Fibroblast of skin of right quadriceps (primary cell): ENCODE measurements at regions not wholly inside any gene's neighbourhood (a gene's known extent, or its start where the extent isn't known, plus 50 kb on each side); places are given as distances from the start of the nearest gene placed in this dataset.
"Not testable (repeated sequence)": the region's sequence is repeated elsewhere in the genome, so short reads cannot be mapped to it uniquely, and the experiment has no call there.

Source experiments
- DNase-seq: peaks from one replicate; pipeline ENCODE4 v3.0.0-alpha.2; 2013

GRCh38 chr4:31415629-31416028 lies 695.5 kb downstream of the PCDH7 start:
- DNase-seq: no peak

- DNase-seq: no peak
Measured at GRCh38 chr4:31416498-31416897, 696.3 kb downstream of the PCDH7 start.

DNA sequence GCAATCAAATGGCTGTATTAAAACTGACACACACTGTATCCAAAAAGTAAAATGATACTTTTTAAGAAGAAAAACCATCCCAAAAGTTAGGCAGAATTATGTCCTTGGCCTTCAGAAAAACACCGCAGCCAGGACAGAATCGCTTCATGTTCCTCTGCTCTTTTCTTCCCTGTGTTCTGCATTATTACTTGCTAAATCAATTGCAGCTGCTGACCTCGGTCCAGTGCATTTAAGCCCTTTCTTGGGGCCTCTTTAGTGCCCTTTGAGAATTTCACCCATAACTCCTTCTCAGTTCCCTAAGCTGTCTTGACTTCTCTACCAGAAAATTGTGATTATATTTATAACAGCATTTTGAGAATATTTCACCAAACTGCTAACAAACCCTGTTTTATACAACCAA lies 696.9 kb downstream of the PCDH7 start:
- DNase-seq: no peak

DNA sequence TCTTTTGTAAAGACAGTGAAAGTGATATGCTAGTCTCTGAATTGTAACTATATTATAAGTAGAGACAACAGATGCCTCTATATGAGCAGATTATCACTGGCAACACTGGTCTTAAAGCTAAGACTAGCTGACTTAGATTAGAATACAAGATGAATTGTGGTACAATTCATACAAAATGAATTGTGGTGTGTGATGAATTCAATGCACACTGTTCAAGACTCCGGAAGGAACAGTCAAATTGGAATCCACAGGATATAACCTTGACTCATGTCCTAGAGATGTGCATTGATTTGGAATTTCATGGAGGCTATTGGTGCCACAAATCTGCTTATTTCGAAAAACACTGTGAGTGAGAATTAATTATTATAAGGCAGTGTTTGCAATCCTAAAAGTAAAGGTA lies 701.8 kb downstream of the PCDH7 start:
- DNase-seq: no peak

DNA sequence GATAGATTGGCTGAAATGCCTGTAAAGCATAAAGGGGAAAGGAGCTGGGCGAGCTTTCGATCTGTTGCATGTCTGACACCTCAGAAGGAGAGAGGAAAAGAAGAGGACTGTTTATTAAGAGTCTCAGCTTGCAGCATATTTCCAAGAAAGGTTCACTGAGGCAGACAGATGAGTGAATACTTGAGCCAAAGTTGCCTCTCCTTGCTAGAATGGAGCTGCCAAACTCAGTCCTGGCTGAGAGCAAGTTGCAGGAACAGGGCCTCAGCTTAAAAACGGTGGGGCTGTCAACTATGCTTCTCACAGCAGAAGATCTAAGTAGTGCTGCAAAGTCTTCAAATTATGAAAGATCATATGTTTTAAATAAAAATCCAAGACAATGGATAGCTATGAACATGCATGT lies 707.5 kb downstream of the PCDH7 start:
- no peak for DNase-seq

- no peak for DNase-seq
Measured at GRCh38 chr4:31442236-31442635, 722.1 kb downstream of the PCDH7 start.

DNA sequence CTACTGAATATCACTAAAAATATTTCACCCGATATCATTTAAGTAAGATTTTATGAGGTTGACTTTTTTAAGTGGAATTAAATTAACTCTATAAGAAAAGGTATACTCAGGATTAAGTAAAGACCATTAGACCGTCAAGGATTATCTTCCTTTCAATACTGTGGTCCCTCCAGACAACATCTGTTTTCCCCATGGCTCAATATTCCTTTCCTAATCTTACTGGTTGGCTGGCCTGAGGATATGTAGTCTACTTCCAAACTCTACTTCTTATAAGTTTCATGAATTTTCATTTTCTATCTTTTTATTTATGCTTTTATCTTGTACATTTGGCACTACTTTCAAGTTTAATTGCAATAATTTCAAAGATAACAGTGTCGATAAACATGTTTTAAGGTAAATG lies 725.4 kb downstream of the PCDH7 start:
- DNase-seq: no peak

DNA sequence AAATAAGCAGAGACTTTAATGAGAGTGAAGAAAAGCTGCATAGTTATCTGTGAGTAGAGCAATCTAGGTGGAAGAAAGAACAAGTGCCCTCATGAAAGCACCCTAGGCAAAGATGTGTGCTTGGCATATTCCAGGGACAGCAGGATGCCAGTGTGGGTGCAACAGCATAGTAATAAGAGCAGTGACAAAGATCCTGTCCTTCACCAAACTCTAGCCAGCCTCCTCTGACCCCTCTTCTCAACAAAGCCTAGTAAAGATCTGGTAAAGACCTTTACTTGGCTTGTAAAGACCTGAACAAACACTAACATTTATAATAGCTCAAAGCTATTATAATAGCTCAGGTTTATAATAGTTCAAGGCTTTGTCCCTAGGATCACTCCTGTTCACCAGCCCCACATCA lies 735.4 kb downstream of the PCDH7 start:
- DNase-seq: no peak

- peak; percentile 14 for DNase-seq
Measured at GRCh38 chr4:31458813-31459212, 738.6 kb downstream of the PCDH7 start.

- no peak for DNase-seq
Measured at GRCh38 chr4:31461421-31461820, 741.3 kb downstream of the PCDH7 start.

GRCh38 chr4:31467781-31468180 lies 747.6 kb downstream of the PCDH7 start:
- peak; percentile 5 for DNase-seq

DNA sequence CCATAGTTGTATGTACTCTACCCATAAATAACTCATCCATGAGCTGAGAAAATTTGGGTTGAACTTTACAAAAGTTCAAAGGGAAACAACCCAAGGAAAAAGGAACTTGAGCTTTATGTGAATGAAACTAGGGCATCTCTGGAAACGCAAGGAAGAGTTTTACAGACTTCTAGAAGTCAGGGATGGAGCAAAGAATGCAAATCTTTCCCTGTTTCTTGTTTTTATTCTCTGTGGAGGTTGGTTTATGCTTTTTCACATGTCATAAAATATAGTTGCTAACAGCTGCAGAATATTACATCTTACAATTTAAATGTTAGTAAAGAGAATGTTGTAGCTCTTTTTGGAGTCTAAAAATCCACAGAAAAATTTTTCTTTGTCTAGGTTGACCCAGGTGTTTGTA lies 754.1 kb downstream of the PCDH7 start:
- DNase-seq: no peak

DNA sequence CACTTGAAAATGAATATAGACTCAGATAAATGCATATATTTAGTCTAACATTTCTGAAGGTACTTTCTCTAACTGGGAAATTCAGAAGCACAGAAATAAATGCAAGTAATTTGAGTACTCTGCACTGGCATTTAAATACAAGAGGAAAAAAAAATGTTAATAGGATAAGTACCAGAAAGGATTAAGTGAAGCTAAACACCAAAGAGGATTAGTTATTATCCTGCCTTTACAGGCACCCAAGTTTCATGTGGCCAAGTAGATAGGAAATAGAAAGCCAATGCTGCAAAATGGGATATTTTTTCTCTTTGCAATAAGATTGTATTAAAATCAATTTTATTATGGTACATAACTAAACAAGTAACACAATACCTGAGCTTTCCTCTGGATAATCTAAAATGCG lies 762.5 kb downstream of the PCDH7 start:
- no peak for DNase-seq

DNA sequence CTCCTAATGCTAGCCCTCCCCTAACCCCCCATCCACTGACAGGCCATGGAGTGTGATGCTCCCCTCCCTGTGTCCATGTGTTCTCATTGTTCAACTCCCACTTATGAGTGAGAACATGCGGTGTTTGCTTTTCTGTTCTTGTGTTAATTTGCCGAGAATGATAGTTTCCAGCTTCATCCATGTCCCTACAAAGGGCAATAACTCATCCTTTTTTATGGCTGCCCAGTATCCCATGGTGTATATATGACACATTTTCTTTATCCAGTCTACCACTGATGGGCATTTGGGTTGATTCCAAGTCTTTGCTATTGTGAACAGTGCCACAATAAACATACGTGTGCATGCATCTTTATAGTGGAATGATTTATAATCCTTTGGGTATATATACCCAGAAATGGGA lies 779.0 kb downstream of the PCDH7 start:
- DNase-seq: not testable (repeated sequence)

DNA sequence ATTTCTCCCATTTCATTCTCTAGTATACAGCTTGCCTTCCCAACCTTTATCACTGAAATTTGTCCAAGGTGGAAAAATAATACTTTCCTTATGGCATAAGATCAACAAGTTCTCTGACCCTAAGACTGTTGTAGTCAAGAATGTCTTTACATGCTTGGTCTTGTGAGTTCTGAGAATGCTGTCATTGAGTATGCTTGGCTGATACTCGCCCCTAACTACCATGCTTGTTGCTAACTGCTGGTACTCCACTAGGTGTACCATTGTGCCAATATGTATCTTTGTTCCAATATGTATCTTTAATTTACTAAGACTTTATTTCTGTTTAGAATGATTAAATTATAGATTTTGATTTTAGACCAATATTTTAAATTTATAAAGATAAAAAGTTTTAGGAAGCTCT lies 796.4 kb downstream of the PCDH7 start:
- DNase-seq: no peak

DNA sequence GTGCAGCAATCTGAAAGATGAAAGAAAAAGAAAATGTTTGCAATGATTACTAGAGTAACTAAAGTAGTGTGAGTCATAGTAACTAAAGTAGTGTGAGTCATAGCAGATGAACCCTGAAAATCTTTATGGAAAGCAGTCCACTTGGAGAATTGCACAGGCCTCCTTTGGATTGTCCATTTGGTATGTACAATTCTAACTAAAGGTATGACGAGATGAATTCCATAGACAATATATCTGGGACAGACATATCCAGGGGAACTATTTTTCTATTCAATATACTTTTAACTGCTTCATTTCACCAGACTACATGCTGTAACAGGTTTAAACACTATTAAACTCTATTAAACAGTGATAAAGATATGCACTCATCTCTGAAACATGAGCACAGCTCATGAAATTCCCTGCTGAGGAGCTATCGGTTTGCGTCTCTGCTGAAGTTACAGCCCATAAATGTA lies 798.7 kb downstream of the PCDH7 start:
- peak; percentile 49 for DNase-seq

GRCh38 chr4:31530555-31530954 lies 810.4 kb downstream of the PCDH7 start:
- no peak for DNase-seq

GRCh38 chr4:31538877-31539276 lies 818.7 kb downstream of the PCDH7 start:
- no peak for DNase-seq

DNA sequence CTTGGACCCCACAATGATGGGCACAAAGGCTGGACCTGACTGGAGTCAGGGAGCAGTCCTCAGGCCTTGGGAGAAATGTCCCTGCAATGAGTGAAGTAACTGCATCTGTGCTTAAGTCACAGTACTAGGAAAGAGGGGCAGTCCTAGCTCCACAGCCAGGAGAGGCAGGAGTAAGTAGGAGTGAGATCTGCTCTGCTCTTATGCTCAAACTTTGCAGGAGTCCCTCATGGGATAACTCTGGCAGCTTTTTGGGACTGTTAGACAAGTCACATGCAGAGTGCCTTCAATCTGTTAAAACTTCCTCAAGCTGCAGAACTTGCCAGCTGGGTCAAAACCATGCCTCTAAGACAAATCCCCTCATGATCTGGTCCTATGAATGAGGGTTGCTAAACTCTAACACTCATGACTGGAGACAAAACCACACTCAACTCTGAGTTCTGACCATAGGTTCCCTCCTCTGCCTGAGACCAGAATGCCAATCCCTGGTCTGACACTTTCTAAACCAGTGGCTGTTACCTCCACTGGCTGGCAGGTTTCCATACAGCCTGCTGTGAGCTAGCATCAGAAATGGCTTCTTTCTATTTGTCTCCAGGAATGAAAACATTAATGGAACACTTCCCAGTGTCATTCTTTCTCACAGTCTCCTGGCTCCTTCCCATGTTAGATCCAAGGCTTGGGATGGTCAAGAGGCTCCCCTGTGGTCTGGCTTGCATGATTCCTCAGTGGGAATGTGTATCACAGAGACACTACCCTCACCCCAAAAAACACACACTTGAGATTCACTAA lies 819.3 kb downstream of the PCDH7 start:
- no peak for DNase-seq

DNA sequence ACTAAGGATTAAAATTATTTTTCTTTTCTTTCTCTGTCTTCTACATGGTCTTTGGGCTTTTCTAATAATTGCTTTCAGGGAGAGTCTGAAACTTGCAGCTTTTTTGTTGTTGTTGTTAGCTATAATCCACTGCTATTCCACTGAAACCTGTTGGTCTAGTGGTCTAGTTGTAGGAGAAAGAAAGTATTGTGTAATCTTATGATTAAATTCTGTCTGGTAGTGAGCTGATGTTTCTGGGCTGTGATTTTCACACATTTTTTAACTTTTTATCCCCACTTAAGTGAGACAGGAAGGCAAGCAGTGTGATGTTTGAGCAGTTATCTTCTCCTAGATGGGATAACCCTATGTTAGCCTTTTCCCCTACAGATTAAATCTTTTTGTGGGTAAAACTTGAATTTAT lies 825.2 kb downstream of the PCDH7 start:
- no peak for DNase-seq

DNA sequence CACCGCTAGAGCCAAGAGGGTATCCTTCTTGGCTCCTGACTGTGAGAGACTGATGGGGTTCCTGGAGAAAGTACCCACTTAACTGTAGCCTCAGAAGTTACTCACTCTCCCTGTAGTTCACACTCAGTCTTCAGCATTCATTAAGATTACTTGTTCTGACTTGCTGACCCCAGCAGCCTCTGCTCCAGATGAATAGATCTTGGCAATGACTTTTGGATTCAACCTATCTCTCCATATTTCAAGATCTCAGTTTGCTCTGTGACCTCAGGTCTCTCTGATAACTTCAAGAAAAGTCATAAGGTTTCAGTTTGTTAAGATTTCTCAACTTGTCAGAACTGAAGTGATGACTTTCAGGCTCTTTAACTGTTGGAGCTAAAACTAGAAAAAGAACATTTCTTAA lies 825.6 kb downstream of the PCDH7 start:
- no peak for DNase-seq

DNA sequence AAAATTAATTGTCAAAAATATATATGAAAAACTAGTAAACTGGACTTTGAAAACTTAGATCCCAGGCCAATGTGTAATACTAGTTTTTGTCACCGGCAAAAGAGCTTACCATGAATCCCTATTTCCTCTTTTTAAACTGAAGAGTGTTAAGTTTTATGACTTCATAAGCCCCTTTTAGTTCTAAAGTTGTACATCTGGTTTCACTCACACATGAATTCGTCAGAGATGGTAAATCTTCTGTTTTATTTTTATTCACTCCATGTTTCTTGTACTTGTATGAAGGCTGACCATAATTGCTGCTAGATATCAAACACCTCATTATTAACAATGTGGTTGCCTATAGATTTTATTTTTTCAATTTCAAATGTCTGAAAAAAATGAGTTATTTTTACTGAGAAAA lies 827.9 kb downstream of the PCDH7 start:
- DNase-seq: no peak

DNA sequence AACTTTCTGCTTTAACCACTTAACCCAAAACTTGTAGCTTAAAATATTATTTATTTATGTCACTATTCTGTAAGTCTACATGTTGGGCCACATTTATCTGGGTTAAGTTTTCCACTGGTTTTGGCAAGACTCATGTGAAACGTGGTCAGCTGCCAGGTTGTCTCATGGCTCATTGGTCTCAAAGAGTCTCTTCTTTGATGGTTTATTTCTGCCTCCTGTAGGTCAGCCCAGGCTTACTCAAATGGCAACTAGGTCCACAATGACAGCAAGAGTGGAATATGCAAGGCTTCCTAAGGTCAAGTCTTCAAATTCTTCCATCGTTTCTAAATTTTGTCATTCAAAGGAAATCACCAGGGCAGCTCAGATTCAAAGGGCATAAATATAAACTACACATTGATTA lies 828.7 kb downstream of the PCDH7 start:
- DNase-seq: no peak

DNA sequence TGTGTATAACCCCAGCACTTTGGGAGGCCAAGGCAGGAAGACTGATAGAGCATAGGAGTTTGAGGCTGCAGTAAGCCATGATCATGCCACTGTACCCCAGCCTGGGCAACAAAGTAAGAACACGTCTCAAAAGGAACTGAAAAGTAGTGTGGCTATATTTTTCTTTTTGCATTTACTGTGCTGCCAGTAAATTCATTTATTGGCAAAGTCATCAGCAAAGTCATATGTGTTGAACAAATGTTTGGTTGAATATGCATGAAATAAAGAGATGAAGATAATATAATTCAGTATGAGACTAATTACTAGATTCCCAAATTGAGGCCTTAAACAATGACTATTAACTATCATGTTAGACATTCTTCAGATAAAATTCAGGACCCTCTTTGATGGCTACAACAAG lies 829.1 kb downstream of the PCDH7 start:
- no peak for DNase-seq

DNA sequence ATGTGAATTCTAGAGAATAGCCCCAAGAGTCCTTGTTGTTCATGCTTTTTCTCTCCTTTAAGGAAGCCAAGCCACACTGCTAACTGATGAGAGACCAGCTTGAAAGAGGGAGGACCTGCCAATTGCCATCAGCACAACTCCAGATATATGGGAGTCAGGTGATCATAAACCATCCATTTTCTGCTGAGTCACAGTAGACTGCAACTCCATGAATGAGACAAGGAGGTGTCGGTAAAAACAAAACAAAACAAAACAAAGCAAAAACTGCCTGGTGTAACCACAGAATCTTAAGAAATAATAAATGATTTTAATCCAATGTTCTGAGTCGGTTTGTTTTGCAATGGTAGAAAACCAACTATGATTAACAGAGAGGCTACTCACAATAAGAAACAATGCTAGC lies 837.3 kb downstream of the PCDH7 start:
- no peak for DNase-seq
